COR-L47 (cell line): ENCODE measurements at regions not wholly inside any gene's neighbourhood (a gene's known extent, or its start where the extent isn't known, plus 50 kb on each side); places are given as distances from the start of the nearest gene placed in this dataset.

Experiments used
- DNase-seq: peaks from one replicate; lab custom pipeline; 2025; lab: John Stamatoyannopoulos, UW

GRCh38 chrX:129077424-129078170, 445.7 kb downstream of the SMARCA1 start:
- DNase-seq = no peak

DNA sequence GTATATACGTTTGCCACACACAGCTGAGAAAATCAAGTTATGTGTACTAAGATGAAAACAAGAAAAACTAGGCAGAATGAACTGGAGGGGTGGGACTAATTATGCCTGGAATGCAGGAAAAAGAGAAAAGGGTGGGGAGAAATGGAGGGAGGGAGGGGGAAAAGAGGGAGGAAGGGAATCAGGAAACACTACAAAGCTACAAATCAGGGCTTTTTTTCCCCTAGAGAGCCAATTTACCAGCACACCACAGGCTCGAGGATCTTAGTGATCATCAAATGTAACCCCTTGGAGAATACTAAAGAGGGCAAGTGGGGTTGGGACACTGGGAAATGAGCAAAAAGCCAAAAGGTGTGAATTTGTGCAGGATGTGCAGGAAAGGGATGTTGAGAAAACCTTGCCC, 451.9 kb downstream of the SMARCA1 start:
- no peak for DNase-seq

GRCh38 chrX:129065895-129066294, 457.4 kb downstream of the SMARCA1 start:
- DNase-seq = no peak

GRCh38 chrX:129058405-129058804, 464.9 kb downstream of the SMARCA1 start:
- no peak for DNase-seq

- peak; percentile 1 for DNase-seq
Measured at GRCh38 chrX:129043138-129043537, 480.2 kb downstream of the SMARCA1 start.

DNA sequence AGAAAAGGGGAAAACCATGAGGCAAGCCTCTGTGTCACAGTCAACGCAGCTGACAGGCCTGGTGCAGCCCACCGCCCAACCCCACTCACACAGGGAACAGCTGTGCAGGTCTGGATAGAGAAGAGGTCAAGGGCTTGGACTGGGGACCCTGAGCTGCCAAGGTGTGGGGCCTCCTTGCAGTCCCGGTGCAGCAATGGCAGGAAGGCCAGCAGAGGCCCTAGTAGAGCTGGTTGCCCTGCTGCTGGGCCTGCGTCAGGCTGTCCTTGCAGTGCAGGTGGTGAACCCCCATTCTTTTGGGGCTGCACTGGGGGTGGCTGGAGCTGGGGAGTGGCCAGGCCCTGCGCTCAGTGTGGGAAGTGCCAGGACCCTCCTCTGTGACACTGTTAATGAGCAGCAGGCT, 482.0 kb downstream of the SMARCA1 start:
- DNase-seq = no peak

GRCh38 chrX:129040124-129040523, 483.2 kb downstream of the SMARCA1 start:
- DNase-seq = no peak

DNA sequence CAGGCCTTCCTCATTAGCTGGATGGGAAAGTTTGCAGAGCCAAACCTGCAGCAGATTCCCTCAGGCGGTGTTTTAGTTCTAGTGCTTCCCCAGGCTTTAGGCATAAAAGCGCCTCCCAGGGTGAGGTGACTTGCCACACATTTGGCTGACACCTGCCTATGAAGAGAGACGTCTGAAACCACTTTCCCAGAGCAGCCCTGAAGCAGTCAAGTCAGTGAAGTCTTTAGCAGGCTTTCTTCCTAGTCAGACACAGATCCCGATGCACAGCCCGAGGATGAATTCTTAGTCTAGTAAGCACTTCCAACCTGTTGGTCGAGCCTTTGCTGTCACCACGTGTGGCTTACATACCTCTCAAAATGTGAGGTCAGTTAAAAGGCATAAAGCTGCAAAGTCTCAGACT, 484.1 kb downstream of the SMARCA1 start:
- peak; percentile 5 for DNase-seq

DNA sequence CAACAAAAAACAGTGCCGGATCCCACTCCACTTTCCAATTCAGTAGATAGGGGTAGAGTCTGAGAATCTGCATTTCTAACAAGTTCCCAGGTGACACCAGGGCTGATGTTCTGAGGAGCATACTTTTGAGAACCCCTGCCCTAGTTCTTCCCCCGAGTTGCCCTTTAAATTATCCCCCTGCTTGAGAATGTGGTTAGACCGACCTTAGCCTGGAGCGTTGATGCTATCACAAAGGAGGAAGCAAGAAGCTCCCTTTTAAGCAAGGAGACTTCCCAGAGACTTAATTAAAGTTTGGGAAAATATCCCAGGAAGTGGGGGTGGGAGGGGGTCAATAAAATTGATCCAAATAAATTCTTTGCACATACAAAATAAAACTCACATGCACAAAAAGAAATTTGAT, 485.9 kb downstream of the SMARCA1 start:
- no peak for DNase-seq

- DNase-seq = no peak
Measured at GRCh38 chrX:129035180-129035579, 488.1 kb downstream of the SMARCA1 start.

DNA sequence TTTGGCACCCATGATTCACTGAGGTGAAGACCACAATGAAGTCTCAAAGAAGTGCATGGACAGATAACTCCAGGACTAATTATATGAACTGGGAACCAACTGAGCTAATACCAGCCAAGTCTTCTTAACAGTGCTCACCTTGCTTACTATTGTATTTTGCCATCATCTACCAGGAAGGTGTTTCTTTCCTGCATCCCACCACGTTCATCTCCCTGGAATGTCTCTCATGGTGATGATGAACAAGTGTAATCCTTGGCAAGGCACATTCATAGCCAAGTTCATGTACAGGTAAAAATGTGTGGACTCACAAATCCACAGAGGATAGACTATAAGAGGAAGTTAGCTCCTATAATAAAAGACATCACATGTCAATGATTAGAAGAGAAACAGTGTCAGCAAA, 489.1 kb downstream of the SMARCA1 start:
- no peak for DNase-seq

DNA sequence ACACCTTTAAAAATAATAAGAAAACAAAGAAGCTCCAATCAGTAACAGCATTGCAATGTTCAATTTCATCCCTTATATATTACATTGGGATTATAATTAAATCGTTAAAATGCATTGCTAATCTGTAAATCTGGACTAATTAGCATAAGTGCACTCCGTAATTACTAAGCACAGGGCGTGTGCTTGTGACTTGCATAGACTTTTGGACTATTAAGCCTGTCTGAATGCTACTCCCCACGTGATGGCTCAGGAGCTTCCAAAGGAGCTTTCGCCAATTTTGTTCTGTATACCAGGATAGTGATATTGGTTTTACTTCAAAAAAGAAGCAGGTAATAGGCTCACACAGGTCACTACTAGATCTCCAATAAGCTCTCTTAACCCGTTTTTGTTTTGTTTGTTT, 497.1 kb downstream of the SMARCA1 start:
- no peak for DNase-seq

GRCh38 chrX:129025376-129025775, 497.9 kb downstream of the SMARCA1 start:
- no peak for DNase-seq

- DNase-seq = no peak
Measured at GRCh38 chrX:129019412-129019811, 503.9 kb downstream of the SMARCA1 start.

GRCh38 chrX:129015381-129015780, 507.9 kb downstream of the SMARCA1 start:
- no peak for DNase-seq

DNA sequence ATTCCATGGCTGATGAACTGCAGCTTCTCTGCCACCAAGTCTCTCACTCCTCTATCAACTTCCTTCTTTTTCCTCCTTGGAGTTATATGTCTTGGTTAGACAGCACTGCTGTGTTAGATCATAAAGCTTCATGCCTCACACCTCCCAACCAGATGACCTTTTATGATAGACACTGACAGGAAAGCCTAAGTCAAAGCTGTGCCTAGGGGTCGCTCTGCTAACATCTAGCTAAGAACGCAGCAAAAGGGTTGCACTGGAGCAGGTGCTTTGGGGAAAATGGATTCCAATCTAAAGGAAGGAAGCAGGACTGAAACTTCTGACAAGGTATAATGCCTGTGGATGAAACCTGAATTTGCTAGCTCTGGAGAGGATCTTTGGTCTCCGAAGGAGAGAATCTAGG, 509.7 kb downstream of the SMARCA1 start:
- no peak for DNase-seq

- no peak for DNase-seq
Measured at GRCh38 chrX:129007631-129008030, 515.7 kb downstream of the SMARCA1 start.

DNA sequence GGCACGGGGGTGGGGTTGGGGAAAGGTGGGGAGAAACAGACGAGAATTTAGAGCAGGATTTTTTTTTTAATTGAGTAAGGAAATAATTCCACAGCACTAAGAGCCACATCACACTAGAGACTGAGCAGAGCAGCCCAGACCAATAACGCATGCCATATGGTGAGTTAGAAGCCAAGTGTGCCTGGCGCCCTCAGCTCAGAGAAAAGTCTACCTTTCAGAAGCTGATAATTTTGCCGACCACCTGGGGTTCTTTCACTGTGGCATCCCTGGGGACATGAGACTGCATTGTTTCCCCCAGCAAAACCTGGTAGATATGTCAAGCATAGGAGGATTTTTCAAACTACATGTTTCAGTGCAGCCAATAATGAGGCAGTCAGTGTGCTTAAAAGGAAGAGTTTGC, 516.8 kb downstream of the SMARCA1 start:
- DNase-seq = peak; percentile 28

DNA sequence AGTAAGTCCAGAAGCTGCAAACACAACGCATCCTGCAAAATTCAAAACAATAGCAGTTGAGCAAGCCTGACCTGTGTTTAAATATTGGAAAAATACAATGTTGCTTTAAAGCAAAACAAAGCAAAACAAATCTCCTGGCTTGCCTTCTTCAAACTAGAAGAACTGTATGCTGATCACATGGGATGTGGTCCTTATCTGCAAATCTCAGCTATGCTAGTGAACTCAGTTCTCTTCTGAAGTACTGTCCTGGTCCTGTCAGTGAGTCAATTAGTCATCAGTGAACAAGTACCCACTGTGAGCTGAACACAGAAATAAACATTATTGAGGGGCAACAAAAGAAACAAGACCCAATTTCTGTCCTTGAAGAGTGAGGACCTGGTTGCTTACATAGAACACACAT, 522.5 kb downstream of the SMARCA1 start:
- DNase-seq = no peak

DNA sequence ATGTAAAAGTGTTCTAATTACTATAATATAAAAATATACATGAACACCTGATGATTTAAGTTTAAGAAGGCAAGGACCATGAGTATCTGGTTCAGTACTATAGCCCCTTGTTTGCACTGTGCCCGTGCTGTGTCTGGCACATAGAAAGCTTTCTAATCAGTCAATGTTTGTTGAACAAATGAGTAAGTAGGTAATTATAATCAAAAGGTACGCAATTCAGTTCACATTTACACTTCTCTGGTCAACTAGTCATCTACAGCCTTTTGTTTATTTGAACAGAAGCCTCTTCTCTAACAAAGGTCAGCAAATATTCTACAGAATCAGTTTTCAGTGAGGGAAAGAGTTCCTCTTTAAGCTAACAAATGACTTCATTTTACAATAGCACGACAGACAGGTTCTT, 523.3 kb downstream of the SMARCA1 start:
- peak; percentile 56 for DNase-seq

- no peak for DNase-seq
Measured at GRCh38 chrX:128992107-128992971, 531.0 kb downstream of the SMARCA1 start.

GRCh38 chrX:128975745-128976144, 547.5 kb downstream of the SMARCA1 start:
- peak; percentile 11 for DNase-seq

GRCh38 chrX:128973033-128973432, 550.3 kb downstream of the SMARCA1 start:
- no peak for DNase-seq
